ENCODE measurements at regions not wholly inside any gene's neighbourhood (a gene's known extent, or its start where the extent isn't known, plus 50 kb on each side); places are given as distances from the start of the nearest gene placed in this dataset.

DNA sequence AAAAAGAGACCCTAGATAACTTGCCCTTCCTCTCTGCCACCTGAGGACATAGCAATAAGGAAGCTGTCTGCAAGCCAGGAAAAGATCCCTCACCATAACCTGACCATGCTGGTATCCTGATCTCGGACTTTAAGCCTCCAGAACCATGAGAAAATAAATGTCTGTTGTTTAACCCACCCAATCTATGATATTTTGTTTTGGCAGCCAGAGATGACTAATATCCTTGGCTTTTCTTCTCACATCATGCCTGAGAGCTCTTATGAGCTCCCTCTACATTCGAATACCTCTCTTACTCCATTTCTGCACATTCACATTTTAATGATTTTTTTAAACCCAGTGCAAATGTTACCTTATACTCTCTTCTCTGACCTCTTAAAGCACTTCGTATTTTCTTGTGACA is 214.0 kb upstream of the CHRM2 start:
- no peak for TF ChIP-seq EZH2 (IDR thresholded peaks at IDR 0.05; ENCODE audit: insufficient read depth, low read length)
- TF ChIP-seq, protein P1, sequence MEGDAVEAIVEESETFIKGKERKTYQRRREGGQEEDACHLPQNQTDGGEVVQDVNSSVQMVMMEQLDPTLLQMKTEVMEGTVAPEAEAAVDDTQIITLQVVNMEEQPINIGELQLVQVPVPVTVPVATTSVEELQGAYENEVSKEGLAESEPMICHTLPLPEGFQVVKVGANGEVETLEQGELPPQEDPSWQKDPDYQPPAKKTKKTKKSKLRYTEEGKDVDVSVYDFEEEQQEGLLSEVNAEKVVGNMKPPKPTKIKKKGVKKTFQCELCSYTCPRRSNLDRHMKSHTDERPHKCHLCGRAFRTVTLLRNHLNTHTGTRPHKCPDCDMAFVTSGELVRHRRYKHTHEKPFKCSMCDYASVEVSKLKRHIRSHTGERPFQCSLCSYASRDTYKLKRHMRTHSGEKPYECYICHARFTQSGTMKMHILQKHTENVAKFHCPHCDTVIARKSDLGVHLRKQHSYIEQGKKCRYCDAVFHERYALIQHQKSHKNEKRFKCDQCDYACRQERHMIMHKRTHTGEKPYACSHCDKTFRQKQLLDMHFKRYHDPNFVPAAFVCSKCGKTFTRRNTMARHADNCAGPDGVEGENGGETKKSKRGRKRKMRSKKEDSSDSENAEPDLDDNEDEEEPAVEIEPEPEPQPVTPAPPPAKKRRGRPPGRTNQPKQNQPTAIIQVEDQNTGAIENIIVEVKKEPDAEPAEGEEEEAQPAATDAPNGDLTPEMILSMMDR (IDR thresholded peaks at IDR 0.05; ENCODE audit: insufficient read depth, low read depth, low read length): no peak
- H4K20me1 ChIP-seq (ENCODE audit: insufficient read depth, low read length): no peaks in the 10 kb centered on the region
- no peaks in the 10 kb centered on the region for H3K4me1 ChIP-seq (ENCODE audit: insufficient read depth, low read length)
- Mint-ChIP-seq H3K4me3 (ENCODE audit: unreplicated experiment) (no peak overlapping the region), H3K27ac (ENCODE audit: unreplicated experiment) (peak overlapping the region; percentile 16), H3K4me1 (ENCODE audit: low read depth, unreplicated experiment) (no peaks in the 10 kb centered on the region), H3K9me3 (ENCODE audit: unreplicated experiment) (peaks cover 2% of the 10 kb centered on the region), H3K27me3 (ENCODE audit: low read depth, unreplicated experiment) (no peaks in the 10 kb centered on the region), H3K36me3 (ENCODE audit: low read depth, unreplicated experiment) (no peaks in the 10 kb centered on the region)
- no peaks in the 10 kb centered on the region for H3K27me3 ChIP-seq (ENCODE audit: insufficient read depth, low read length)
- H3K79me2 ChIP-seq (ENCODE audit: insufficient read depth, low read length): no peaks in the 10 kb centered on the region
- no peak overlapping the region for H3K9ac ChIP-seq (ENCODE audit: low read length)
- H2AFZ ChIP-seq (ENCODE audit: low read depth, low read length): no peak overlapping the region
- no peak for DNase-seq (ENCODE audit: low read depth)
- no peaks in the 10 kb centered on the region for H3K9me3 ChIP-seq (ENCODE audit: insufficient read depth, low read depth, low read length)
- peak overlapping the region; percentile 18 for H3K27ac ChIP-seq (ENCODE audit: low read depth, low read length)
- no peak overlapping the region for H3K4me3 ChIP-seq (ENCODE audit: insufficient read depth, low read depth, low read length)
- no peak overlapping the region for H3K4me2 ChIP-seq (ENCODE audit: low read length)
- no peak for FAIRE-seq
- H3K36me3 ChIP-seq (ENCODE audit: insufficient read depth, low read length): no peaks in the 10 kb centered on the region

DNA sequence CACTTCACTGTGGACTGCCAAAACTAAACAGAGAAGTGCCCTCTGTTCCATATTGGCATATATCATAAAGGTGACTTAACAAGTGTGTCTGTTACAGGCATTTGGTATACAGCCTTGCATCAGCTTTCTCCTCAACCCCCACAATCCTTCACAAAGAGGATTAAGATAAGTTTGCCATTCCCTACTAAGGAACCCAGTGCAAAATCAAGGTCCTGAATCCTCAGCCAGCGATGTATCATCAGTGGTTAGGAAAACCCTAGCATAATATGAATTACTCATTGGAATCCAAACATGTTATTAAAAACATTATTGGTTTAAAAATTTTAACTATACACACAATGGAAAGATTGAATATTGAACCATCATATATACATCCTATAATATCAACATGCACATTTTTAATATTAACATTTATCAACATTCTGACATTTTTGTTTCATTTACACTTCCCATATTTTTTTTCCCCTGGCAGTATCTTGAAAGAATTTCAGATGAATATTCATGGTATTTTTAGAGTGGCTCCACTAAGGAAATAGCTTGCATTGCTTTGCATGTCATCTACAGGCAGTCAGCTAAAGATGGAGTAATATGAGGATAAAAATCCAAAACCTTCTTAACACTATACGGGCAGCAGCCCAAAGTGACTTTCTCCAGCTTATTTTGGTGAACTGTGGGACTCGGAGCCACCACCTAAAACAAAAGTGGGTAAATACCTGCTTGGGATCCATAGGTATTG is 215.6 kb upstream of the CHRM2 start:
- no peak overlapping the region for H3K9ac ChIP-seq (ENCODE audit: low read length)
- TF ChIP-seq, protein P1 (IDR thresholded peaks at IDR 0.05; ENCODE audit: insufficient read depth, low read depth, low read length): no peak
- TF ChIP-seq EZH2 (IDR thresholded peaks at IDR 0.05; ENCODE audit: insufficient read depth, low read length): no peak
- Mint-ChIP-seq H3K4me1 (ENCODE audit: low read depth, unreplicated experiment) (no peaks in the 10 kb centered on the region), H3K27ac (ENCODE audit: unreplicated experiment) (no peak overlapping the region), H3K27me3 (ENCODE audit: low read depth, unreplicated experiment) (no peaks in the 10 kb centered on the region), H3K36me3 (ENCODE audit: low read depth, unreplicated experiment) (no peaks in the 10 kb centered on the region), H3K4me3 (ENCODE audit: unreplicated experiment) (no peak overlapping the region), H3K9me3 (ENCODE audit: unreplicated experiment) (peaks cover 2% of the 10 kb centered on the region)
- H3K27ac ChIP-seq (ENCODE audit: low read depth, low read length): peak overlapping the region; percentile 37
- no peaks in the 10 kb centered on the region for H3K79me2 ChIP-seq (ENCODE audit: insufficient read depth, low read length)
- H3K4me1 ChIP-seq (ENCODE audit: insufficient read depth, low read length): no peaks in the 10 kb centered on the region
- no peak overlapping the region for H3K4me3 ChIP-seq (ENCODE audit: insufficient read depth, low read depth, low read length)
- H4K20me1 ChIP-seq (ENCODE audit: insufficient read depth, low read length): no peaks in the 10 kb centered on the region
- FAIRE-seq (no peak), DNase-seq (ENCODE audit: low read depth) (peak; percentile 9)
- no peak overlapping the region for H2AFZ ChIP-seq (ENCODE audit: low read depth, low read length)
- H3K27me3 ChIP-seq (ENCODE audit: insufficient read depth, low read length): no peaks in the 10 kb centered on the region
- H3K36me3 ChIP-seq (ENCODE audit: insufficient read depth, low read length): no peaks in the 10 kb centered on the region
- H3K4me2 ChIP-seq (ENCODE audit: low read length): no peak overlapping the region
- no peaks in the 10 kb centered on the region for H3K9me3 ChIP-seq (ENCODE audit: insufficient read depth, low read depth, low read length)

DNA sequence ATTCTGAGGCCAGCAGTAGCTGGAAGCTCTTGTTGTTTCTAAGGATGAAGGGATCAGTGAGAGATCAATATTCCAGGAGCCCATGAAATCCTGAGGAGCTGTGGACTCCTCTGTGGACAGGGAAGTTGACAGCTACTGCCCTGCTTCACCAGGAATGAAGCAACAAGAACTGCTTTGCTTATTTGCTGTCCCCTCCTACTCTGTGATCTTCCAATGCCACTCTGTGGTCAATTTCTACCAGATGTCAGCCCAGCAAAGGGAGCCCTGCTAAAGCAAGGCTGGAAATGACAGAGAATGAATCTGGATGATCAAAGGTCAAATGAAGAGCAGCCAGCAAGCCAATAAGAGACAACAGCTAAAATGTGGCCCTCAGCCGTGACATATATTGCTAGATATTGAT is 227.5 kb upstream of the CHRM2 start:
- Histone ChIP-seq H3K9ac (ENCODE audit: low read length) (no peak overlapping the region), H4K20me1 (ENCODE audit: insufficient read depth, low read length) (no peaks in the 10 kb centered on the region), H3K79me2 (ENCODE audit: insufficient read depth, low read length) (no peaks in the 10 kb centered on the region), H3K27ac (ENCODE audit: low read depth, low read length) (no peak overlapping the region), H2AFZ (ENCODE audit: low read depth, low read length) (no peak overlapping the region), H3K4me1 (ENCODE audit: insufficient read depth, low read length) (peaks cover 4% of the 10 kb centered on the region), H3K36me3 (ENCODE audit: insufficient read depth, low read length) (no peaks in the 10 kb centered on the region), H3K4me3 (ENCODE audit: insufficient read depth, low read depth, low read length) (no peak overlapping the region), H3K4me2 (ENCODE audit: low read length) (no peak overlapping the region), H3K27me3 (ENCODE audit: insufficient read depth, low read length) (no peaks in the 10 kb centered on the region), H3K9me3 (ENCODE audit: insufficient read depth, low read depth, low read length) (no peaks in the 10 kb centered on the region)
- DNase-seq (ENCODE audit: low read depth) (no peak), FAIRE-seq (no peak)
- H3K4me3 Mint-ChIP-seq (ENCODE audit: unreplicated experiment): no peak overlapping the region
- no peaks in the 10 kb centered on the region for H3K9me3 Mint-ChIP-seq (ENCODE audit: unreplicated experiment)
- TF ChIP-seq, protein P1 (IDR thresholded peaks at IDR 0.05; ENCODE audit: insufficient read depth, low read depth, low read length): no peak
- TF ChIP-seq EZH2 (IDR thresholded peaks at IDR 0.05; ENCODE audit: insufficient read depth, low read length): no peak
- no peaks in the 10 kb centered on the region for H3K27me3 Mint-ChIP-seq (ENCODE audit: low read depth, unreplicated experiment)
- H3K36me3 Mint-ChIP-seq (ENCODE audit: low read depth, unreplicated experiment): no peaks in the 10 kb centered on the region
- no peak overlapping the region for H3K27ac Mint-ChIP-seq (ENCODE audit: unreplicated experiment)
- no peaks in the 10 kb centered on the region for H3K4me1 Mint-ChIP-seq (ENCODE audit: low read depth, unreplicated experiment)
